ENCODE measurements at regions not wholly inside any gene's neighbourhood (a gene's known extent, or its start where the extent isn't known, plus 50 kb on each side); places are given as distances from the start of the nearest gene placed in this dataset.

GRCh38 chr11:70733327-70734325 lies 335.3 kb downstream of the CTTN start:
- TF ChIP-seq CTCF (conservative IDR thresholded peaks at IDR 0.05 in 1 of 2, IDR thresholded peaks at IDR 0.05 in 1 of 2; ENCODE audit: low read depth in 1 of 2, low read length in 2 of 2), result no peak
- TF ChIP-seq EZH2 (IDR thresholded peaks at IDR 0.05; ENCODE audit: low read length, missing control alignments), result no peak
